Posterior vena cava (tissue), 2 donors: ENCODE measurements at regions not wholly inside any gene's neighbourhood (a gene's known extent, or its start where the extent isn't known, plus 50 kb on each side); places are given as distances from the start of the nearest gene placed in this dataset.

Experiments
- DNase-seq: peaks from one replicate; pipeline ENCODE4 v3.0.0-alpha.2; 2020; ENCODE audit warnings: low spot score
- intact Hi-C, 2 donors: fragments of 100-400 bp; cut with DNase I; formaldehyde crosslinking; loops; one replicate each; pipeline versions ENCODE4 v1.14.1 to v1.14.2; 2022 to 2023
- donor health status: DM: yes; HTN: yes; CAD: no.
- donor health status: DM: yes; HTN: yes; CAD: no.

GRCh38 chr12:19882346-19882745, 443.1 kb downstream of the AEBP2 start:
- no peak for DNase-seq
- intact Hi-C loops, result no loop called here

- intact Hi-C loops, result no loop called here
- DNase-seq, result no peak
These were observed 444.8 kb downstream of the AEBP2 start for GRCh38 chr12:19884021-19884492.

- no peak for DNase-seq
- intact Hi-C loops, result no loop called here
These were observed 446.0 kb downstream of the AEBP2 start for GRCh38 chr12:19885093-19885812.

GRCh38 chr12:19886065-19886464, 446.8 kb downstream of the AEBP2 start:
- intact Hi-C loops, result no loop called here

GRCh38 chr12:19886639-19887064, 447.4 kb downstream of the AEBP2 start:
- intact Hi-C loops, result no loop called here
- DNase-seq, result no peak

More at GRCh38 chr12:19886065-19886464, 446.8 kb downstream of the AEBP2 start:
- no peak for DNase-seq

GRCh38 chr12:19890024-19890423, 450.7 kb downstream of the AEBP2 start:
- no peak for DNase-seq

GRCh38 chr12:19891936-19892591, 452.8 kb downstream of the AEBP2 start:
- intact Hi-C loops, result no loop called here
- no peak for DNase-seq

More at GRCh38 chr12:19890024-19890423, 450.7 kb downstream of the AEBP2 start:
- intact Hi-C loops, result no loop called here

GRCh38 chr12:19893514-19893913, 454.2 kb downstream of the AEBP2 start:
- intact Hi-C loops, result no loop called here
- DNase-seq, result no peak

- intact Hi-C loops, result no loop called here
- DNase-seq, result no peak
These were observed 454.8 kb downstream of the AEBP2 start for GRCh38 chr12:19894050-19894449.

GRCh38 chr12:19894803-19895202, 455.5 kb downstream of the AEBP2 start:
- intact Hi-C loops, result no loop called here
- DNase-seq, result no peak

- DNase-seq, result no peak
- intact Hi-C loops, result no loop called here
These were observed 456.1 kb downstream of the AEBP2 start for GRCh38 chr12:19895246-19896020.

- no peak for DNase-seq
- intact Hi-C loops, result no loop called here
These were observed 456.7 kb downstream of the AEBP2 start for GRCh38 chr12:19896041-19896440.

GRCh38 chr12:19896534-19896933, 457.2 kb downstream of the AEBP2 start:
- intact Hi-C loops, result no loop called here
- no peak for DNase-seq

GRCh38 chr12:19897900-19898408, 458.7 kb downstream of the AEBP2 start:
- intact Hi-C loops, result no loop called here
- DNase-seq, result no peak

GRCh38 chr12:19901841-19902240, 462.5 kb downstream of the AEBP2 start:
- intact Hi-C loops, result no loop called here

GRCh38 chr12:19904819-19905218, 463.5 kb upstream of the PDE3A start:
- intact Hi-C loops, result no loop called here
- DNase-seq, result no peak

More at GRCh38 chr12:19901841-19902240, 462.5 kb downstream of the AEBP2 start:
- DNase-seq, result no peak

GRCh38 chr12:19908830-19909229, 459.5 kb upstream of the PDE3A start:
- intact Hi-C loops, result no loop called here
- no peak for DNase-seq

GRCh38 chr12:19909418-19909817, 458.9 kb upstream of the PDE3A start:
- intact Hi-C loops, result no loop called here
- no peak for DNase-seq

- intact Hi-C loops, result no loop called here
- no peak for DNase-seq
These were observed 457.7 kb upstream of the PDE3A start for GRCh38 chr12:19910681-19911080.

GRCh38 chr12:19912991-19913390, 455.3 kb upstream of the PDE3A start:
- intact Hi-C loops, result no loop called here
- DNase-seq, result no peak
